Lower leg skin (tissue), 3 donors: ENCODE measurements at regions not wholly inside any gene's neighbourhood (a gene's known extent, or its start where the extent isn't known, plus 50 kb on each side); places are given as distances from the start of the nearest gene placed in this dataset.

Experiments
- CTCF ChIP-seq, 3 donors: fragments of 450-650 bp; IDR thresholded peaks; one replicate each; pipeline ENCODE4 v1.5.1; 2016; ENCODE audit warnings: antibody characterized with exemption in 3 of 3, mild to moderate bottlenecking in 3 of 3, moderate library complexity in 2 of 3
- POLR2A ChIP-seq, 2 donors: fragments of 450-650 bp; IDR thresholded peaks; one replicate each; pipeline ENCODE4 v1.6.1; 2016 to 2017; ENCODE audit warnings: antibody characterized with exemption in 2 of 2, mild to moderate bottlenecking in 1 of 2, moderate library complexity in 1 of 2

DNA sequence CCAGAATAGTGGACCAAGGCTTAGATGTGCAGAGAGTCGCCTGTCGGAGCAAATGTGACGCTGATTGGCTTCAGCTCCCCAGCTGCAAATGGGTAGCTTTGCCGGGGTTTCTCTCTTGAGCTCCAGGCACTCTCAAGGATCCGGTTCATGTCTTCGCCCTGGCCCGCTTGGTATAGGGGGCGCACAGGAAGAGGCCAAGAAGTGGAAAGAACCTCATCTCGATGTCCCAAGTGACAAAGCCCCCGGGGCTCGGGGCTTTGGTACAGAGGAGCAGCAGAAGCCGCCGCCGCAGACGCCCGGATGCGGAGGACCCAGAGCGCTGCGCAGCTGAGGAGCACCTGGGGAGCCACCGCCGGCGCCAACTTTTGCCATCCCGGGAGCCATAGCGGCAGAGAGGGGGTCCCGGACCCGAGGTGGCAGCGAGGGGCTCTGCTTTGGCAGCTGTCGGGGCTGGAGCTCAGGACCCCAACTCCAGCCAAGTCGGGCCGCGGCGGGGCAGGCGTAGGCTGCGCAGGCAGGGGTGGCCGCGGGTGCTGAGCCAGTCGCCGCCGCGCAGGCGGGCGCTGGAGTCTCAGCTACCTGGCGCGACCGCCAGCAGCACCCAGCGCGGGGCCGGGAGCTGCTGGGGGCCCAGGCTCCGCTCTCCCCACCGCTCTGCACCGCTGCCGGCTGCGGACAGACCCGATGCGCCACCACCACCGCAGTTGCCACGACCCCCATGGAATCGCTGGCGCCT, 466.6 kb downstream of the XPNPEP1 start:
- TF ChIP-seq CTCF (IDR thresholded peaks at IDR 0.05), result no peak
- TF ChIP-seq POLR2A (IDR thresholded peaks at IDR 0.05), result no peak
